ENCODE measurements at regions not wholly inside any gene's neighbourhood (a gene's known extent, or its start where the extent isn't known, plus 50 kb on each side); places are given as distances from the start of the nearest gene placed in this dataset.

DNA sequence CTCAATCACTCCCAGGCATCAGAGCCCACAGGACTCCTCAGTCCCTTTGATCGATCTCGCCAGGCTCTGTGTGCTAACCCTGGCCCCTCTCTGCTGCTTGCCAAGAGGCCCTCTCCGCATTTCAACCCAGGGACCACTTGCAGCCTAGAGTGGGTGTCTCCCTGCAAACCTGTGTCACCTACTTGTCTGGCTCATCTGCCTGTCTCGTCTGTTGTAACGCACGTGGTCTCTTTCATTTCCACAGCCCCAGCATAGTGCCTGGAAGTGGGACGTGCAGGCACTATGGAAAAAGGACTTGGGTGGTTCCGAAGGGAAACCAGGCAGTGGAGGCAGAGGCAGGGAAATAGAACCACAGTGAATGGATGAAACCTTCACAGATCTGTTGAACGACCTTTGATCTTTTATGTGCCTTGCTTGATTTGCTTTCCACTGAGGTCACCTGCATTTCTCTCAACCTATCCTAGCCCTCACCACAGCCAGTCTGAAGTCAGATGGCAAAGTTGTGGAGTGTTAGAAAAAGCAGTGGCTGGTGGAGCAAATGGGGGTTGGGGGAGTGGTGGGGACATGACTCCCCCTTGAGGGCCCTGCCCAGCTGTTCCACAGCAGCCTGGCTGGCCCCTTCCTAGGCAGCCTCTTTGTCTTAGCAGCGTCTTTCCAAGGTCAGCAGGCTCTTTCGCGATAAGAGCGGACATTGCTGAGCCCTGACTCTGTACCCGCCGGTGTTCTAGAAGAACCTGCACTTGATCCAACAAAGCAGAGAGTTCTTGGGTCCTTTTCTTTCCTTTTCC is 55.8 kb upstream of the TAGAP start:
- ATAC-seq = no peak
- DNase-seq (ENCODE audit: low spot score) = no peak

DNA sequence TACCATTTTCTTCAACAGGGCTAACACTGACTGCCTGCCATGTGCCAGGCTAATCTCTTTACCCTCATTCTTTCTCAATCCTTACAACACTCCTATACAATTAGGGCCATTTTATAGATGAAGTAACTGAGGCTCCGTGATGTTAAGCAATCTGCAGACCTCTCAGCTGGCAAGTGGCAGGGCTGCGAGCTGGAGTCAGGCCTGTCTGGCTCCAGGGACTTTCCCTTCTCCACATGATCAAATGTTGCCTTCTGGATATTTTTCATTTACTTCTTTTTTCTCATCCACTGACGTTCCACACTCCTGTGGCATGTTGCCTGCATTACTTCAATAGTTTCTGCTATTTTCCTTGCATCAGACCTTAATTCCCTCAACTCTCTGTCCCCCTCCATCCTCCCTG is 55.2 kb upstream of the TAGAP start:
- no peak for ATAC-seq
- no peak for DNase-seq (ENCODE audit: low spot score)

DNA sequence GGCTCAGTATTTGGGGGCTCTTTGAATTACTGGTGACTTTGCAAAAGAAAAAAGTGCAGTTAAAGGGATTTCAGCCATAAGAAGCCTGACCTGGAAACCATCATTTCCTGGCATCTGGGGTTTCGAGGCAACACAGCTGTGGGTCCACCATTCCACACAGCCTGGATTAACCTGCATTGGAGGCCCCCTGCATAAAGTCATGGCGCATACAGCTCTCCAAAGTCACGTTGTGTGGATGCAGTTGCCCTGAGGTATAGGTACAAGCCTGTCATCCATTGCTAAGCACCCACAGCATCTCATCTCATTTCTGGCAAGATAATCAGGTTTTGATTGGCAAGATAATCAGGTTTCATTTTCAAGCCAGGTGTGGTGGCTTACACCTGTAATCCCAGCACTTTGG is 54.5 kb upstream of the TAGAP start:
- DNase-seq (ENCODE audit: low spot score) (no peak), ATAC-seq (no peak)

DNA sequence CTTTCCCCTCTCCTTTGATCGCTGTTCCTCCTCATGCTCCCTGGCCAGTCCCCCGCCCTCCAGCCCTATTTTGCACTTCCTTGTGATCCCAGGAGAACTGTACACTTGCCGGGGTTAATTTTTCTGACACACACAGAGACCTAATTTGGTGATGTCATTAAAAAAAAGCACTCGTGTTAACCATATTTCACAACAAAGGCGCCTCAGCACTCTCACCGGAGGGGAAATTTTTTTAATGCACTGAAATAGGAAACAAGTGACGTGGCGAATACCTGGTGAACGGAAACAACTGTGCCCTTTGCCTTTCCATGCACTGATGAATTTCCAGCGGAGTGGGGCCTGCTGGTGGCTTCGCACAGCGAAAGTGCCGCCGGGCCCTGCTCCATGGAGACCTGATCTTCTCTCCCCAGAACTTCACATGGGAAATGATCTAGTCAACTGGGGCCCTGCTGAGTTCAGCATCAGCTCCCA is 53.9 kb upstream of the TAGAP start:
- DNase-seq (ENCODE audit: low spot score) (no peak), ATAC-seq (no peak)

DNA sequence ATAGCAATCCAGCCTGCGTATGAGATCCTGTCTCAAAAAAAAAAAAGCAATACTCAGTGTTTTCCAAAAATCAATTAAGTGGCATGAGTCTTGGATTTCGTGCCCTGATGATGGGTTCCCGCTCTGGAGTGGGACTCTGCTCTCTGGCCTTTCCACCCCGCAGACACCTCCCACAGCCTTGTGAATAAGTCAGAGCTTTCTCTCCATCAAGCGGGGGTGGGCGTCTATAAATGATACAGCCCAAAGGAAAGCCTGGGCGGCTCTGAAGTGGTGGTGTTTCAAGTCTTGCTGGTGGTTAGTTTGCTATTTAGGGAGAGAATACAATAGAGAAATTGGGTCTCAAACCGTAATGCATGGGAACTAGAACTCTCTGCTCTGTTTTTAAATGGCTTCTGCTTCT is 52.5 kb upstream of the TAGAP start:
- DNase-seq (ENCODE audit: low spot score) (no peak), ATAC-seq (no peak)

DNA sequence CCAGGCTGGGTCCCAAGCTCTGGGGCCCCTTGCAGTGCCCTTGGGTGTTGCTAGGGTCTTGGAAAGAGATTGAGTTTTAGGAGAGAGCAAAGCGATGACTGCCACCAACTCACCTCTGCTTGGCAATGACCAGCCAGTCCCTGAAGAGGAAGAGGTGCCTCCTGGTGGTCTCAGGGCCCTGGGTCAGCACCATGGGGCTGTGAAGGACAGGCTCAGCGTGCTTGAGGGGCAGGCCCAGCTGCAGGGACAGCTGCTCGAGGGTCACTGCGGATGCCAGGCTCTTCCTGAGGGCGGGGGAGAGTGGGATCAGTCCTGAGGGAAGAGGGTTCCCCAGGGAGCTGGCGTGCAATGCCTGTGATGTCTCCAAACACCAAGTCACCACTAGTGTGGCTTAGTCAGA is 50.8 kb upstream of the TAGAP start:
- ATAC-seq = no peak

DNA sequence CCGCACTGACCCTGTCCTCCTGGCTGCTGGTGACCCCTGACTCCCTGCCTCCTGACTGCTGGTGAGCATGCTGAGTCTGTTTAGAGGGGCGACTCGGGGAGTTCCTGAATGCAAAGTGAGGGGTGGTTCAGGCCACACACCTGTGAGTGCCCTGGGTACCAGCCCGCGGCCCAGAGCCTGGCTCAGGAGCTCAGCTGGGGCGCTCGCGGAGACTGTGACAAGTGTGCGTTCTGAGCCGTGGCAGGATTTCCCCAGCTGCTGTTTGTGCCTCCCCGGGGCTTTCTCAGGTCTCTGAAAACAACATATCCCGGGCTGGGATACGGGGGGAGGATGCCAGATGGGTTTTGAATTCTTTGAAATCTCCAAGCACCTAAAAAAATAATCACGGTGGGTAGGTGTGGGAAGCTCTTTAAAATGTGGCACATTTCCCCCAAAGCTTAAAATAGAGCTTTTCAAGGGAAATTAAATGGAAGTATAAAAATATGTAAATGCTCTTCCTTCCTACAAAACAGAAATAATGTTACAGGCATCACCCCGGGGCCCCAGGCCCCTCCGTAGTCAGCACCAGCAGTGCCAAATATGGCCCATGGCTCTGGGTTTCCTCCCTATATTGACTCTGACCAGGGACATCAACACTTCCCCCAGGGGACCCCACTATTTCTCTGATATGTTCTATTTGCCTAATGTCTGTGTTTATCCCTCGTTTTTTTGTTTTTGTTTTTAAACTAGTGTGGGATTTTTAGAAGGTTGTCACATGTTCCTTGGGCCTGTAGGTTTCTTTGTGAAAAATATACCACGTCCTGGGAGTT is 49.9 kb upstream of the TAGAP start:
- ATAC-seq (no peak), DNase-seq (ENCODE audit: low spot score) (no peak)

More for the DNA sequence above, 50.8 kb upstream of the TAGAP start:
- DNase-seq (ENCODE audit: low spot score) = no peak
